ENCODE measurements at regions not wholly inside any gene's neighbourhood (a gene's known extent, or its start where the extent isn't known, plus 50 kb on each side); places are given as distances from the start of the nearest gene placed in this dataset.

GRCh38 chr20:24048024-24048611, 59.5 kb upstream of the GGTLC1 start:
- peaks cover 0 to 12% (median 0%) of the 10 kb centered on the region in 4 donors for H3K4me1 ChIP-seq
- ATAC-seq (ENCODE audit: low FRiP score in 2 of 2) (peak; percentile 29 to 52), DNase-seq (peak in 1 of 2 donors; percentile 43)
- H3K27me3 ChIP-seq = no peaks in the 10 kb centered on the region
- H3K36me3 ChIP-seq = no peaks in the 10 kb centered on the region
- WGBS, 2 donors = 64 to 71% methylated on average over 14 to 16 of the region's 16 CpGs
- H3K9me3 ChIP-seq = no peaks in the 10 kb centered on the region
- peak overlapping the region in 1 of 4 donors; percentile 67 for H3K27ac ChIP-seq
- TF ChIP-seq CTCF (IDR thresholded peaks at IDR 0.05) (no peak), EP300 (IDR thresholded peaks at IDR 0.05) (no peak), POLR2AphosphoS5 (IDR thresholded peaks at IDR 0.05) (no peak)
- no peak overlapping the region for H3K4me3 ChIP-seq

GRCh38 chr20:24046888-24047287, 58.3 kb upstream of the GGTLC1 start:
- H3K4me1 ChIP-seq = peaks cover 0 to 12% (median 0%) of the 10 kb centered on the region in 4 donors
- DNase-seq = no peak
- no peaks in the 10 kb centered on the region for H3K27me3 ChIP-seq
- 59 to 88% methylated on average over 1 of the region's 1 CpG for WGBS, 2 donors
- H3K36me3 ChIP-seq = no peaks in the 10 kb centered on the region
- H3K27ac ChIP-seq = no peak overlapping the region
- TF ChIP-seq EP300 (IDR thresholded peaks at IDR 0.05) = no peak
- no peak for TF ChIP-seq POLR2AphosphoS5 (IDR thresholded peaks at IDR 0.05)
- TF ChIP-seq POLR2A (IDR thresholded peaks at IDR 0.05) = no peak
- no peak for TF ChIP-seq CTCF (IDR thresholded peaks at IDR 0.05)
- no peaks in the 10 kb centered on the region for H3K9me3 ChIP-seq
- no peak overlapping the region for H3K4me3 ChIP-seq
- ATAC-seq (ENCODE audit: low FRiP score in 2 of 2) = no peak

- TF ChIP-seq POLR2AphosphoS5 (IDR thresholded peaks at IDR 0.05) = no peak
- no peak for TF ChIP-seq POLR2A (IDR thresholded peaks at IDR 0.05)
- no peak for TF ChIP-seq EP300 (IDR thresholded peaks at IDR 0.05)
- TF ChIP-seq CTCF (IDR thresholded peaks at IDR 0.05) = no peak
- no peaks in the 10 kb centered on the region for H3K9me3 ChIP-seq
- 63 to 66% methylated on average over 10 of the region's 10 CpGs for WGBS, 2 donors
- DNase-seq = no peak
- H3K27ac ChIP-seq = no peak overlapping the region
- no peaks in the 10 kb centered on the region for H3K36me3 ChIP-seq
- H3K4me3 ChIP-seq = no peak overlapping the region
- no peak for ATAC-seq (ENCODE audit: low FRiP score in 2 of 2)
- peaks cover 0 to 12% (median 0%) of the 10 kb centered on the region in 4 donors for H3K4me1 ChIP-seq
- H3K27me3 ChIP-seq = no peaks in the 10 kb centered on the region
Measured at GRCh38 chr20:24045621-24046318, 57.2 kb upstream of the GGTLC1 start.

- WGBS, 2 donors = 69 to 71% methylated on average over 1 of the region's 1 CpG
- Histone ChIP-seq H3K27ac (no peak overlapping the region), H3K9me3 (no peaks in the 10 kb centered on the region), H3K36me3 (no peaks in the 10 kb centered on the region), H3K27me3 (no peaks in the 10 kb centered on the region), H3K4me3 (no peak overlapping the region), H3K4me1 (peaks cover 0 to under 1% (median 0%) of the 10 kb centered on the region in 4 donors)
- DNase-seq (no peak), ATAC-seq (ENCODE audit: low FRiP score in 2 of 2) (no peak)
- TF ChIP-seq POLR2A (IDR thresholded peaks at IDR 0.05) = no peak
- TF ChIP-seq POLR2AphosphoS5 (IDR thresholded peaks at IDR 0.05) = no peak
- no peak for TF ChIP-seq EP300 (IDR thresholded peaks at IDR 0.05)
- TF ChIP-seq CTCF (IDR thresholded peaks at IDR 0.05) = no peak
Measured at GRCh38 chr20:24043294-24043693, 54.7 kb upstream of the GGTLC1 start.

GRCh38 chr20:24042646-24043045, 54.1 kb upstream of the GGTLC1 start:
- Histone ChIP-seq H3K4me3 (no peak overlapping the region), H3K27me3 (no peaks in the 10 kb centered on the region), H3K4me1 (no peaks in the 10 kb centered on the region), H3K36me3 (no peaks in the 10 kb centered on the region), H3K27ac (no peak overlapping the region), H3K9me3 (no peaks in the 10 kb centered on the region)
- no peak for ATAC-seq (ENCODE audit: low FRiP score in 2 of 2)
- 76 to 97% methylated on average over 2 to 3 of the region's 3 CpGs for WGBS, 2 donors
- no peak for TF ChIP-seq EP300 (IDR thresholded peaks at IDR 0.05)
- TF ChIP-seq POLR2A (IDR thresholded peaks at IDR 0.05) = no peak
- no peak for TF ChIP-seq POLR2AphosphoS5 (IDR thresholded peaks at IDR 0.05)
- no peak for TF ChIP-seq CTCF (IDR thresholded peaks at IDR 0.05)
- DNase-seq = no peak

Measured in upper lobe of left lung (tissue), 6 donors.